Fibroblast of lung (primary cell): ENCODE measurements at regions not wholly inside any gene's neighbourhood (a gene's known extent, or its start where the extent isn't known, plus 50 kb on each side); places are given as distances from the start of the nearest gene placed in this dataset.

Source experiments
- DNase-seq, 2 donors: peaks; one replicate each; pipeline versions ENCODE4 v3.0.0 to v3.0.0-alpha.2; 2010; ENCODE audit warnings: low read depth in 2 of 2
- H2AFZ ChIP-seq: 2 replicates; pipeline ENCODE4 v1.5.1; 2012; ENCODE audit warnings: low read length, control low read depth, inconsistent platforms
- H3K27ac ChIP-seq: 2 replicates; pipeline ENCODE4 v1.5.1; 2011; ENCODE audit warnings: low read length, control low read depth; ENCODE audit not compliant: insufficient read depth
- H3K27me3 ChIP-seq: 2 replicates; pipeline ENCODE4 v1.5.1; 2011; ENCODE audit warnings: mild to moderate bottlenecking, low read length; ENCODE audit not compliant: control insufficient read depth, insufficient read depth
- H3K36me3 ChIP-seq: 2 replicates; pipeline ENCODE4 v1.5.1; 2011; ENCODE audit warnings: low read length; ENCODE audit not compliant: control insufficient read depth, insufficient read depth
- H3K4me1 ChIP-seq: 2 replicates; pipeline ENCODE4 v1.5.1; 2011; ENCODE audit warnings: low read length; ENCODE audit not compliant: control insufficient read depth, insufficient read depth; ENCODE audit errors: extremely low read depth
- H3K4me2 ChIP-seq: 2 replicates; pipeline ENCODE4 v1.5.1; 2011; ENCODE audit warnings: low read length, control low read depth; ENCODE audit not compliant: insufficient read depth; ENCODE audit errors: extremely low read depth
- H3K4me3 ChIP-seq, 4 experiments: fragments of 200-600 bp in 1 of 4; sonication (generic) in 1 of 4; replicated peaks in 1 of 4; 2 replicates each; pipeline ENCODE4 v1.5.1; 2011 to 2016; ENCODE audit warnings: low read length in 4 of 4, low read depth in 3 of 4, mild to moderate bottlenecking in 3 of 4, control low read depth in 2 of 4, inconsistent platforms in 1 of 4, mixed read lengths in 1 of 4; ENCODE audit not compliant: insufficient read depth in 1 of 4; ENCODE audit errors: control extremely low read depth in 1 of 4
- H3K79me2 ChIP-seq: 2 replicates; pipeline ENCODE4 v1.5.1; 2012; ENCODE audit warnings: mild to moderate bottlenecking, low read length, inconsistent platforms; ENCODE audit not compliant: control insufficient read depth, insufficient read depth
- H3K9ac ChIP-seq: 2 replicates; pipeline ENCODE4 v1.5.1; 2011; ENCODE audit warnings: mild to moderate bottlenecking, low read length, control low read depth; ENCODE audit not compliant: insufficient read depth
- H3K9me3 ChIP-seq: 2 replicates; pipeline ENCODE4 v1.5.1; 2012; ENCODE audit warnings: low read depth, low read length; ENCODE audit not compliant: control insufficient read depth, insufficient read depth
- H4K20me1 ChIP-seq: 2 replicates; pipeline ENCODE4 v1.5.1; 2011; ENCODE audit warnings: low read length; ENCODE audit not compliant: control insufficient read depth, insufficient read depth; ENCODE audit errors: extremely low read depth
- EZH2 ChIP-seq: IDR thresholded peaks from 2 replicates; pipeline ENCODE4 v1.5.1; 2012; ENCODE audit warnings: low read length, control low read depth, mild to moderate bottlenecking; ENCODE audit errors: missing control alignments
- TF ChIP-seq, protein P1 (sequence below), 2 donors: IDR thresholded peaks in 1 of 2; conservative IDR thresholded peaks in 1 of 2; 1 replicate in 1 of 2; 2 replicates in 1 of 2; pipeline ENCODE4 v1.5.1; 2011 to 2012; ENCODE audit warnings: low read length in 2 of 2, control low read depth in 1 of 2, inconsistent platforms in 1 of 2, low read depth in 1 of 2, mild to moderate bottlenecking in 1 of 2

DNA sequence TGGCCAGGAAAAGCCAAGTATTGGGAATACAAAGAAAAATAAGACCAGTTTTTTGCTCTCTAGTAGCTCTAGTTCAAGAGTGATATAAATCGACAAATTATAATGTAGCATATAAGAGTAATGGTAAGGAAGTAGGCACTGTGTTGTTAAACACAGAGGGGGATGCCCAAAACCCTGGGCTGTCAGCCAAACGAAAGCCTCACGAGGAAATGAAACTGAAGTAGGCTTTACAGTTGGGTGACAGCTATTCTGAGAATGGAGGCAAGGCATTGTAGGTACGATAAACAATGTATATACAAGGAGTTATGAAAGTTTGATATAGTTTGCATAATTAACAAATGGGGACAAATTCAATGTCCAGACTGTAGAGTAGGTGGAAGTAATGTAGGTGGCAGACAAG, 176.4 kb downstream of the FAM181B start:
- Histone ChIP-seq H3K9me3 (no peaks in the 10 kb centered on the region), H4K20me1 (no peaks in the 10 kb centered on the region), H3K4me2 (no peak overlapping the region), H3K27ac (no peak overlapping the region), H3K36me3 (no peaks in the 10 kb centered on the region), H3K4me1 (no peaks in the 10 kb centered on the region), H3K9ac (no peak overlapping the region), H2AFZ (no peak overlapping the region), H3K27me3 (no peaks in the 10 kb centered on the region), H3K79me2 (no peaks in the 10 kb centered on the region), H3K4me3 (no peak overlapping the region)
- no peak for DNase-seq
- TF ChIP-seq EZH2 = no peak
- TF ChIP-seq, protein P1, sequence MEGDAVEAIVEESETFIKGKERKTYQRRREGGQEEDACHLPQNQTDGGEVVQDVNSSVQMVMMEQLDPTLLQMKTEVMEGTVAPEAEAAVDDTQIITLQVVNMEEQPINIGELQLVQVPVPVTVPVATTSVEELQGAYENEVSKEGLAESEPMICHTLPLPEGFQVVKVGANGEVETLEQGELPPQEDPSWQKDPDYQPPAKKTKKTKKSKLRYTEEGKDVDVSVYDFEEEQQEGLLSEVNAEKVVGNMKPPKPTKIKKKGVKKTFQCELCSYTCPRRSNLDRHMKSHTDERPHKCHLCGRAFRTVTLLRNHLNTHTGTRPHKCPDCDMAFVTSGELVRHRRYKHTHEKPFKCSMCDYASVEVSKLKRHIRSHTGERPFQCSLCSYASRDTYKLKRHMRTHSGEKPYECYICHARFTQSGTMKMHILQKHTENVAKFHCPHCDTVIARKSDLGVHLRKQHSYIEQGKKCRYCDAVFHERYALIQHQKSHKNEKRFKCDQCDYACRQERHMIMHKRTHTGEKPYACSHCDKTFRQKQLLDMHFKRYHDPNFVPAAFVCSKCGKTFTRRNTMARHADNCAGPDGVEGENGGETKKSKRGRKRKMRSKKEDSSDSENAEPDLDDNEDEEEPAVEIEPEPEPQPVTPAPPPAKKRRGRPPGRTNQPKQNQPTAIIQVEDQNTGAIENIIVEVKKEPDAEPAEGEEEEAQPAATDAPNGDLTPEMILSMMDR (conservative IDR thresholded peaks at IDR 0.05 in 1 of 2, IDR thresholded peaks at IDR 0.05 in 1 of 2; ENCODE audit: low read depth in 1 of 2, low read length in 2 of 2) = no peak

DNA sequence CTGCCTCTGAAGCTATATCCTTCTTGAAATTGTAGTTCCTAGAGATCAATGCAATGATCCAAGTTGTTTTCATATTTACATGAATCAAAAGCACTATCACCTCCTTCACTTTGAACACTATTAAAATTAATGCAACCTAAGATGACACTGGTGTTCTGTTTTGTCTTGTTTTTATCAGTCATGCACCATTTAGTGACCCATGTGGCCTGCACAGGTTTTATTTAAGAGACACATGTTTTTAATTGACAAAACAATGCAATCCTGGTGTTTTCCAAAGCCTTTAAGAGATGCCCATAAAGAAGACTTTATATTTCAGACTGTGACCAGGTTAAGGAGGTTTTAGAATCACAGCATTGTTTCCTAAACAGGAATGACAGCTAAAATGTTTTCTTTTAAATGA, 177.5 kb downstream of the FAM181B start:
- no peak overlapping the region for H3K9ac ChIP-seq
- no peaks in the 10 kb centered on the region for H3K9me3 ChIP-seq
- no peaks in the 10 kb centered on the region for H3K4me1 ChIP-seq
- no peak overlapping the region for H3K27ac ChIP-seq
- TF ChIP-seq, protein P1 (conservative IDR thresholded peaks at IDR 0.05 in 1 of 2, IDR thresholded peaks at IDR 0.05 in 1 of 2; ENCODE audit: low read depth in 1 of 2, low read length in 2 of 2) = no peak
- no peak for TF ChIP-seq EZH2
- no peaks in the 10 kb centered on the region for H3K79me2 ChIP-seq
- H4K20me1 ChIP-seq = no peaks in the 10 kb centered on the region
- H3K27me3 ChIP-seq = no peaks in the 10 kb centered on the region
- no peak overlapping the region for H3K4me2 ChIP-seq
- no peak overlapping the region for H3K4me3 ChIP-seq
- no peaks in the 10 kb centered on the region for H3K36me3 ChIP-seq
- no peak overlapping the region for H2AFZ ChIP-seq
- no peak for DNase-seq

DNA sequence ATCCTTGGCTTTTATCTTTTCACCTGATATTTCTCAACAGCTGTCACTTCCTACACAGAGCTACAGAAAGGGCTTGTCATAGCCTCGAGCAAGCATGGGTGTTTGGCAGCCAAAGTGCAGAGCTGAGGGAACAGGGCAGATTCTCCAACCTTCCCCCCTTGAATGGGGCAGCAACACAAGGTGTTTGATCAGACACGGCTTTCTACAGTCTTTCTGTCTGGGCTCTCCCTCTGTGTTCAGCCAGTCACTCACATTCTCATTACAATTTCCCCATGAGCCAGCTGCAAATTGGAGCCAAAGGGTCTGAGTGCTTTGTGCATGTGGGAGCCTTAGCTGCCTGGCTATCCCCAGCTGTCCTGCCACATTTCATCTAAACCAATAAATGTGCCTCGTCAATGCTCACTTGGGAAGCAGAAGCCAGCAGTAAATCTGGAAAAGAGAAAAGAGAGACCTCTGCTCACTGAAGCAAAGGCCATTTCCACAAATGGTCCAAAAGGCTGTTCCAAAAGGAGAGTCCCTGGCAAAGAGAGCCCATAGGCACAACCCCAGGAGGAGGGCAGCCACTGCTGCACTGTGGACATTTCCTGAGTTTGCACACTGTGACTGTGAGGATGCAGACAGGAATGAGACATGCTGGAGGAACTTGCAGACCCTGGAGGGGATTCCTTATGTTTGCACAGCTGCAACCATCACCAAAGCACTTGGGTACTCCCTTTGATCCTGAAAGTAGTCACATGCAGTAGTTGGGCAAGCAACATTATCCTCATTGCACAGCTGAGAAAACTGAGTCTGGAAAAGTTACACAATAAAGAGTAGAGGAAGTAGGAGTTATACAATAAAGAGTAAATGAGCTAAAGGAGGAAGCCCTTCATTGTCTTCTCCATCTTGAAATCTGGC, 186.8 kb downstream of the FAM181B start:
- H3K4me2 ChIP-seq = no peak overlapping the region
- no peak overlapping the region for H2AFZ ChIP-seq
- no peaks in the 10 kb centered on the region for H3K27me3 ChIP-seq
- H4K20me1 ChIP-seq = no peaks in the 10 kb centered on the region
- no peak for DNase-seq
- H3K4me3 ChIP-seq = no peak overlapping the region
- H3K4me1 ChIP-seq = no peaks in the 10 kb centered on the region
- no peaks in the 10 kb centered on the region for H3K9me3 ChIP-seq
- no peak overlapping the region for H3K9ac ChIP-seq
- H3K27ac ChIP-seq = no peak overlapping the region
- H3K79me2 ChIP-seq = no peaks in the 10 kb centered on the region
- TF ChIP-seq, protein P1 (conservative IDR thresholded peaks at IDR 0.05 in 1 of 2, IDR thresholded peaks at IDR 0.05 in 1 of 2; ENCODE audit: low read depth in 1 of 2, low read length in 2 of 2) = no peak
- no peak for TF ChIP-seq EZH2
- no peaks in the 10 kb centered on the region for H3K36me3 ChIP-seq
